ENCODE measurements at regions not wholly inside any gene's neighbourhood (a gene's known extent, or its start where the extent isn't known, plus 50 kb on each side); places are given as distances from the start of the nearest gene placed in this dataset.

- no peak for TF ChIP-seq EZH2 (optimal IDR thresholded peaks at IDR 0.05; ENCODE audit: low read depth, low read length)
- TF ChIP-seq EZH2phosphoT487 (IDR thresholded peaks at IDR 0.05; ENCODE audit: low read length), result no peak
- no peak for TF ChIP-seq CTCF (IDR thresholded peaks at IDR 0.05; ENCODE audit: low read length)
- Histone ChIP-seq H3K4me2 (ENCODE audit: low read depth, low read length) (no peak overlapping the region), H3K79me2 (ENCODE audit: low read length) (no peaks in the 10 kb centered on the region), H3K9me3 (replicated peaks; ENCODE audit: insufficient read depth, low read length) (no peaks in the 10 kb centered on the region), H3K36me3 (replicated peaks; ENCODE audit: insufficient read depth, low read length) (no peaks in the 10 kb centered on the region), H3K27ac (ENCODE audit: low read length) (no peak overlapping the region), H3K9ac (ENCODE audit: low read length) (no peak overlapping the region), H3K27me3 (replicated peaks; ENCODE audit: insufficient read depth, low read length) (no peaks in the 10 kb centered on the region), H2AFZ (ENCODE audit: low read length) (no peak overlapping the region), H4K20me1 (ENCODE audit: insufficient read depth, low read length) (no peaks in the 10 kb centered on the region), H3K9me2 (replicated peaks; ENCODE audit: insufficient read depth, low read length) (no peaks in the 10 kb centered on the region), H3K4me1 (ENCODE audit: low read length) (no peaks in the 10 kb centered on the region), H3F3A (ENCODE audit: insufficient read depth, low read length) (no peaks in the 10 kb centered on the region), H3K4me3 (ENCODE audit: low read length) (no peak overlapping the region)
- no peak for DNase-seq
Observed at GRCh38 chr2:14408695-14409094, 223.8 kb upstream of the LRATD1 start.

DNA sequence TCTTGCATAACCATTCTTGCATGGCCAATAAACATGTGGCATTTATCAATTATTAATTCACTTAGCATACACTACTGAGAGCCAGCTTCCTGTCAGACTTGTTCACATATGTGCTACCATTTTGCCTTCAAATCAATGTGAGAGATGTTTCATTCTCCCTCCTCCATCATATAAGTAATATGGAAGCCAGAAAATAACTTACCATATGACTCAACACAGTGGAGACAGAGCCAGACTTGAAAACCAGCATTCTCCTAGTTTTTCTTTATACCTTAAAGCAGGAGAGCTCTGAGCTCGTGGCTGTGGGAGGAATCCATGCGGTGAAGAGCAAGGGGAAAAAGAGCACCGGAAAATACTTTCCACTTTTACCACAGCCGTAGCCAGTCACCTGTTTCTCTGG is 215.0 kb upstream of the LRATD1 start:
- Histone ChIP-seq H3K4me3 (ENCODE audit: low read length) (no peak overlapping the region), H3K4me1 (ENCODE audit: low read length) (no peaks in the 10 kb centered on the region), H4K20me1 (ENCODE audit: insufficient read depth, low read length) (no peaks in the 10 kb centered on the region), H3K9me3 (replicated peaks; ENCODE audit: insufficient read depth, low read length) (no peaks in the 10 kb centered on the region), H3K79me2 (ENCODE audit: low read length) (no peaks in the 10 kb centered on the region), H3K27me3 (replicated peaks; ENCODE audit: insufficient read depth, low read length) (no peaks in the 10 kb centered on the region), H3K4me2 (ENCODE audit: low read depth, low read length) (no peak overlapping the region), H3K27ac (ENCODE audit: low read length) (no peak overlapping the region), H2AFZ (ENCODE audit: low read length) (no peak overlapping the region), H3K9me2 (replicated peaks; ENCODE audit: insufficient read depth, low read length) (no peaks in the 10 kb centered on the region), H3K9ac (ENCODE audit: low read length) (no peak overlapping the region), H3F3A (ENCODE audit: insufficient read depth, low read length) (no peaks in the 10 kb centered on the region), H3K36me3 (replicated peaks; ENCODE audit: insufficient read depth, low read length) (no peaks in the 10 kb centered on the region)
- no peak for DNase-seq
- TF ChIP-seq CTCF (IDR thresholded peaks at IDR 0.05; ENCODE audit: low read length) (no peak), EZH2 (optimal IDR thresholded peaks at IDR 0.05; ENCODE audit: low read depth, low read length) (no peak), EZH2phosphoT487 (IDR thresholded peaks at IDR 0.05; ENCODE audit: low read length) (no peak)

GRCh38 chr2:14418115-14418514 is 214.4 kb upstream of the LRATD1 start:
- no peaks in the 10 kb centered on the region for H3K36me3 ChIP-seq (replicated peaks; ENCODE audit: insufficient read depth, low read length)
- H3K9me2 ChIP-seq (replicated peaks; ENCODE audit: insufficient read depth, low read length), result no peaks in the 10 kb centered on the region
- H3K9me3 ChIP-seq (replicated peaks; ENCODE audit: insufficient read depth, low read length), result no peaks in the 10 kb centered on the region
- no peaks in the 10 kb centered on the region for H3K4me1 ChIP-seq (ENCODE audit: low read length)
- H3K9ac ChIP-seq (ENCODE audit: low read length), result no peak overlapping the region
- no peak overlapping the region for H3K4me2 ChIP-seq (ENCODE audit: low read depth, low read length)
- DNase-seq, result no peak
- no peaks in the 10 kb centered on the region for H3K79me2 ChIP-seq (ENCODE audit: low read length)
- no peaks in the 10 kb centered on the region for H3F3A ChIP-seq (ENCODE audit: insufficient read depth, low read length)
- H4K20me1 ChIP-seq (ENCODE audit: insufficient read depth, low read length), result no peaks in the 10 kb centered on the region
- H3K4me3 ChIP-seq (ENCODE audit: low read length), result no peak overlapping the region
- H2AFZ ChIP-seq (ENCODE audit: low read length), result no peak overlapping the region
- H3K27ac ChIP-seq (ENCODE audit: low read length), result no peak overlapping the region
- H3K27me3 ChIP-seq (replicated peaks; ENCODE audit: insufficient read depth, low read length), result no peaks in the 10 kb centered on the region
- TF ChIP-seq CTCF (IDR thresholded peaks at IDR 0.05; ENCODE audit: low read length), result no peak
- no peak for TF ChIP-seq EZH2phosphoT487 (IDR thresholded peaks at IDR 0.05; ENCODE audit: low read length)
- no peak for TF ChIP-seq EZH2 (optimal IDR thresholded peaks at IDR 0.05; ENCODE audit: low read depth, low read length)
